ENCODE measurements at regions not wholly inside any gene's neighbourhood (a gene's known extent, or its start where the extent isn't known, plus 50 kb on each side); places are given as distances from the start of the nearest gene placed in this dataset.
"Not testable (repeated sequence)": the region's sequence is repeated elsewhere in the genome, so short reads cannot be mapped to it uniquely, and the experiment has no call there.

GRCh38 chr15:31179693-31180092, 78.2 kb upstream of the TRPM1 start:
- no peak for DNase-seq

GRCh38 chr15:31193291-31193690, 91.8 kb upstream of the TRPM1 start:
- no peak for DNase-seq

DNA sequence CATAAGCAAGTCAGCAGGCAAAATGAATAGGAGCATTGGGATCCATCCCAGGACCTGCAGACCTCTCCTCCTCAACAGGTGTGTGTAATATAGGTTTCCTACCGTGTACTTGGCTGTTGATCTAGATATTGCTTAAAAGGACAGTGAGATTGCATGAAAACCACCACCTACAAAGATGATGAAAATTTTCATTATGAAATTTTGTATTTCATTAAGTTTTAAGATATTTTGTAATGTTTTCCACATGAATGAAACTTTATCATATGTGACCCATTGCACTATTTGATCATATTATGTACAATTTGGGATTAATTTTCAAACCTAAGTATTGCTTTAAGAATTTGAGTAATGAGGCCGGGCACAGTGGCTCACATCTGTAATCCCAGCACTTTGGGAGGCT, 94.3 kb upstream of the TRPM1 start:
- DNase-seq = no peak

GRCh38 chr15:31197497-31198414, 96.2 kb upstream of the TRPM1 start:
- DNase-seq = no peak

DNA sequence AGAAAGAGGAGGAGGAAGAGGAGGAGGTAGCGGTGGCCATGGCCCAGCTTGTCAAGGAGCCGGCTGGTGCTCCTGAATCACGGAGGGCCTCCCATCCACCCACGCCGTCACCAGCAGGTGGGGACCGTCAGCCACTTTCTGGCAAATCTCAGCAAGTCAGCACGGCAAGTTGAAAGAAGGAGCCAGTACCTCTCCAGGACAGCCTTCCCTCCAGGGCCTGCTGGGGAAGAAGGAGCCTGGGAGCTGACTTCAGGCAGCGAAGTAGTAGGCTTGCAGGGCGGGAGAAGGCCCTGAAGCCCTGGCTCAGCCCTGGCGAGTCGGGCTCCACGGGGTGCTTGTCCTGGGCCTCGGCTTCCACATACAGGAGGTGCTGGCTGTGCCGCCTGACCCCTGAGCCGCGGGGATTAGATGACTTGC, 99.2 kb upstream of the TRPM1 start:
- no peak for DNase-seq

- DNase-seq = no peak
Measured at GRCh38 chr15:31202953-31203352, 101.4 kb upstream of the TRPM1 start.

DNA sequence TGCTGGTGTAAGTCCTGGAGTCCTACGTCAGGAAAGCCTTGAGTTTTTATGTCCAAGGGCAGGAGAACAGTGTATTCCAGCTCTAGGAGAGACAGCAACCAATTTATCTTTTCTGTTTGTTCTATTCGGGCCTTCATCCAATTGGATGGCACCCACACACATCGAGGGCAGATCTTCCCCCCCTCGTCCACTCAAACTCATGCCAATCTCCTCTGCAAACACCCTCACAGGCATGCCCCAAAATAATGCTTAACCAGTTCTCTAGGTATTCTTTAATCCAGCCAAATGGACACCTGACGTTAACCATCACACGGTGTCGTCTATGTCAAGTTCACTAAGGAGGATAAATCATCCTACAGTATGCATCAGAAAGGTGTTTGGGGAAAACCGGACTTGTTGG, 102.5 kb upstream of the TRPM1 start:
- no peak for DNase-seq

DNA sequence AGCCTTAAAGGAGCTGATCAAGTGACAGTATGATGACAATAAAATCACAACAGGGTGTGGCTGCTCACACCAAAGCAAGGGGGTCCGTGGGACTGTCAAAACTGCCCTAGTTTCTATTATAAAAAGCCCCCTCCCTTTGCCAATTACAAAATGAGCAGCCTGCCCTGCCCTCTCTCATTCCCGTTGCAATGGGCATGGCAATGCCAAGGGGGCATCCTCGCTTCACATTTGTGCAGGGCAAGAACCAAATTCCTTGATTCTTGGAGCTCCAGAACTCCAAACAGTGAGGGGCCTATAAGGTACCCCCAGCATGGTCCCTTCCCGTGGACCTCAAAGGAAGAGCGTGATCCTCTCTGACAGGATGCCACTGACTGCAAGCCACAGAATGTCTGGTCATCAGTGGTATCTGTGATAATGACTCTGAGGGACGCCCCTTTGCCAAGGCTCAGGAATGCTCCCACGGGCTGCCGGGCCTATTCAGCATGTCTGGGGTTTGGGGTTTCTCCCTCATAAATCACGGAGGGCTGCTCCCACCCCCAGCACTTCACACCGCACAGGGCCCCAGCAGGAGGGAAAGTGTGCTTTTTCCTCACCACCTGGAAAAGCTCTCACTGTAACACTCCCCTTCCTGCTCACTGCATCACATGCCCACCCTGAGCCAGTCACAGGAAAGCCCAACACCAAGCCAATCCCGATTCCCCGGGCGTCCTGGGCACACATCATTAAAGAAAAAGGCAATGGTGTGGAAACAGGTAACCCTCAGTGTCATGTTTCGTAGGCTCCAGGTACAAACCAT, 105.1 kb upstream of the TRPM1 start:
- no peak for DNase-seq

DNA sequence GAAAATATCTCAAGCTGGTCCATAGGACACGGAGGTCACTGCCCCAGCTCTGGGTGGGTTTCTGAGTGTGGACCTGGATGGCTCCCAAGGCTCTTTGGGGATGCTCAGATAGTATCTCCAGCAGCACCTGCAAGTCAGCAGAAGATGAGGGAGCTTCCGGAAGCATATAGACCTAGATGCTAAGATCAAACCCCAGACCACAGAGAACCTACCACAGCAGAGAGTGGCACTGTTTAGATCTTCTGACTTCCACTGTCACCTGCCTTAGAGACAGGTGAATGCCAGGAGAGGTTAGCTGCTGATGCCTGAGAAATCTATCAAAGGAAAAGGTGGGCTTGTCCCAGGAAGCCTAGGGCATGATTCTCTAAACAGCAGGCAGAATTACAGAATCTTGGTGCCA, 105.7 kb upstream of the TRPM1 start:
- DNase-seq = no peak

DNA sequence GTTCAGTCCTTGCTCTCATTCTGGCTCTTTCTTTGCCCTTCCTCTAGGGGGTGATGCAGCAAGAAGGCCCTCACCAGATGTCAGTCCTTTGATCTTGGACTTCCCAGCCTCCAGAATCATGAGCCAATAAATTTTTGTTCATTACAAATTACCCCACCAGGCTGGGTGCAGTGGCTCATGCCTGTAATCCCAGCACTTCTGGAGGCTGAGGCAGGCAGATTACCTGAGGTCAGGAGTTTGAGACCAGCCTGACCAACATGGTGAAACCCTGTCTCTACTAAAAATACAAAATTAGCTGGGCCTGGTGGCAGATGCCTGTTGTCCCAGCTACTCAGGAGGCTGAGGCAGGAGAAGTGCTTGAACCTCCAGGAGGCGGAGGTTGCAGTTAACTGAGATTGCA, 106.3 kb upstream of the TRPM1 start:
- DNase-seq = not testable (repeated sequence)

DNA sequence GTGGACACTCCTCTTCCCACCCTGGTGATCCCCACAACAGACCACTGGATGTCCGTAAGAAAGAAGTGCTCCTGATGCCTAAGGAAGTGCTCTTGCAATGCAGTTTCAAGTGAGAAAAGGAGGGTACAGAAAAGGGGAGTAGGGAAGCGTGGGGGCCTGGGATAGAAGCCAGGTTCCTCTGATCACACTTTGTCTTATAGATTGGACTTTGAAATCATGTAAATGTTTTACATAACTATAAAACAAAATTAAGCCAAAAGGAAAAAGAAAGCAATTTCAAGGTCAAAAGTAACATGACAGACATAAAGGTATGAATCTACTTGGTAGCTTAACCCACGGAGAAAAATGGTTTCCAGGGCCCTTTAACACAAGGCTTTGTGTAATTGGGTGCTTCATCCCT, 107.3 kb upstream of the TRPM1 start:
- DNase-seq = no peak

DNA sequence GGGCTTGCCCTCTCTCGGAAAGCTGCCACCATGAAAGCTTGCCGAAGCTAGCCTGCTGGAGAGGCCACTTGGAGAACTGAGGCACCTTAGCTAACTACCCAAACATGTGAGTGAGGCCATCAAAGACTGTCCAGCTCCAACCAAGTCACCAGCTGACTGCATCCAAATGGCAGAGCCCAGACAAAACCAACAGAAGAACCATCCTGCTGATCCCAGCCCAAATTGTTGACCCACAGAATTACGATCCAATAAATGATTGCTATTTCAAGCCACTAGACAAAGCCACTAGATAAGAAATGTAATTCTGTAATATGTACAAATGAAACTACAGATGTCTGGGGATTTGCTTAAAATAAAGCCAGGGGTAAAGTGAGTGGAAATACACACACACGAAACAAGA, 109.8 kb upstream of the TRPM1 start:
- no peak for DNase-seq

DNA sequence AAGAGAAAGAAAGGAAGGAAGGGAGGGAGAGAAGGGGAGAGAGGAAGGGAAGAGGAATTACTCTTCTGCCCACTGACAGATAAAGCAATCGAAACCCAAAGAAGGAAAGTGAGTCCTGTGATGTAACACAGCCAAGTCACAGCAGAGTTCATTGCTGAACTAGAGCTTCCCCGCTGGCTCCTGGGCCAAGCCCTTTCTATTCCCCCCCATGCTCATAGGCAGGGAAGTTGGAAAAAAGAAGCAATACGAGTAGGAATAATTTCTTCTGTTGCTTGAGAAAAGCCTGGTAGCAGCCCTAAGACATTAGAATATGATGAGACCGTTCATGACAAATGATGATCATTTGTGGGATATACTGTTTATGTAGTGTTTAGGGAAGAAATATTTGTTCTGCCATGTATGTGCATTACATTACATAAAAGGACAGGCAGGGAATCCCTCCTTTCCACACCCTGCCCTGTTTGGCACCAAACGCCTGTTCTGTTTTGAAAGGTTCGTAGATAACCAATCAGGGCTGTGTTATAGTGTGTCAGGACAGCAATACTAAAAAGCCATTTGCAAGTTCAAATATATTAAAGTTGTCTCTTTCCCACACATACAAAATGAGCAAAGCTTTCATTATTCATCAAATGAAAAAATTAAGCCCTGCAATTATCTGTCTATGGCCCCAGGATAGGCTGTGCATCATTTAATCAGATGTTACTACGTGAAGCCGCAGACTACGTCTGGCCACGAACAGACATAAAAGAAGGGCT, 111.0 kb upstream of the TRPM1 start:
- no peak for DNase-seq

GRCh38 chr15:31214158-31214863, 112.3 kb upstream of the KLF13 start:
- no peak for DNase-seq

- no peak for DNase-seq
Measured at GRCh38 chr15:31214864-31215489, 111.7 kb upstream of the KLF13 start.

DNA sequence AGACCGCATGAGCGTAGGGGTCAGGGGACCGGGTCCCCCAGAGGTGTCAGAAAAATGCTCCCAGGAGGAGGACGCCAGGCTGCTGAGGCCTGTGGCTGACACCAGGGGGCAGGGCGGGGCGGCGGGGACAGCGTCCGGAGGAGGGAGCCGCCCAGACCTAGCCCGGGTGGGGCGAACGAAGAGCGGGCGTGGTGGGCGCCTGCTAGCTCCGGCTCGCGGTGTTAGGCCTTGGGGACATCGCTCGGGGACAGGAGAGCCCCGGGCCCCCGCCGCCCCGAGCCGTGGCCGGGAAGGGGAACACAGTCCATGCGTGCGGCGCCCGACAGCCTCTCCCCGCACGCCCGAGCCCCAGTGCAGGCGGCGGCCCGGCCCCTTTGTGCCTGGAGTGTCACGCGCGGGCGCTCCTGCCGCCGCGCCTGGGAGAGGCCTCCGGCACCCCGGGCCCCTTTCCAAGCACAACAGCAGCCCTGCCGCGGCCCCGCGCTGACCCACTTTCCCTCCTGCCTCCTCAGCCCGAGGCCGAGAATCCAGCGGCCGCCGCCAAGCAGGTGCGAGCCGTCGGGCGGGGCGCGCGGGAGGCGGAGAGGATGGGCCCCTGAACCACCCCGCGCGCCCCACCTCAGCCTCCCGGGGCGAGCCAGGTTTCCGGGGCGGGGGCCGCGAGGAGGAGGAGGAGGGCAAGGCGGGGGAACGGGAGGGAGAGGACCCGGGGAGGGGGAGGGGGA, 111.0 kb upstream of the KLF13 start:
- no peak for DNase-seq

- no peak for DNase-seq
Measured at GRCh38 chr15:31216215-31216911, 110.3 kb upstream of the KLF13 start.

DNA sequence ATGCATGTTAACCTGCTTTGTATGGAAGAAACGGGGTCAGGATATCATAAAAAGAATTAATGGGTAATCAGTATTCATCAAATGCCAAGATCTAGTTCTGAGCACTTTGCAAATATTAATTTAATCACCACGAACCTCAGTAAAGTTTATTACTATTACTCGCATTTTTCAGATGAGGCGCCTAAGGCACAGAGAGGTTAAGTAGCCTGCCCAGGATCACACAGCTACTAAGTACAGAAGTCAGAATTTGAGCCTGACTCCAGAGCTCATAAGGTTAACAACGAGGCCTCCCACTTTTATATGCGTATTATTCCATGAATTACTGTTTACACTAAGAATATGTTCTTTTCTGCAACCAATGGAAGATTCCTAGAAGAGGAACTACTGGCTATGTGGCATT, 109.6 kb upstream of the KLF13 start:
- DNase-seq = no peak

GRCh38 chr15:31217566-31218270, 108.9 kb upstream of the KLF13 start:
- DNase-seq = no peak

DNA sequence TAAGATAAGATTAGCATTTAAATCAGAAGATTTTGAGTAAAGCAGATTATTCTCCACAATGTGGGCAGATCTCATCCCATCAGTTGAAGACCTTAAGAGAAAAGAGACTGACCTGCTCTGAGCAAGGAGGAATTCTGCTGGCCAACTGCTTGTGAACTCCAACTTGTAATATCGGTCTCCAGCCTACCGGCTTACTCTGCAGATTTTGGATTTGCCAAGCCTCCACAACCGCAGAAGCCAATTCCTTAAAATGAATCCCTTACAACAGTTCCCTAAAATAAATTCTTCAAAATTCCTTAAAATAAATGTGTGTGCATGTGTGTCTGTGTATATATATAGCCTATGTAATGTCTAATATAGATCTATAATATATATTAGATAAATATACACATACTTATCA, 107.4 kb upstream of the KLF13 start:
- no peak for DNase-seq

All from NCI-H187 treated with DMSO at 0.1 percent for 48 hours (cell line).